ENCODE measurements at regions not wholly inside any gene's neighbourhood (a gene's known extent, or its start where the extent isn't known, plus 50 kb on each side); places are given as distances from the start of the nearest gene placed in this dataset.

DNA sequence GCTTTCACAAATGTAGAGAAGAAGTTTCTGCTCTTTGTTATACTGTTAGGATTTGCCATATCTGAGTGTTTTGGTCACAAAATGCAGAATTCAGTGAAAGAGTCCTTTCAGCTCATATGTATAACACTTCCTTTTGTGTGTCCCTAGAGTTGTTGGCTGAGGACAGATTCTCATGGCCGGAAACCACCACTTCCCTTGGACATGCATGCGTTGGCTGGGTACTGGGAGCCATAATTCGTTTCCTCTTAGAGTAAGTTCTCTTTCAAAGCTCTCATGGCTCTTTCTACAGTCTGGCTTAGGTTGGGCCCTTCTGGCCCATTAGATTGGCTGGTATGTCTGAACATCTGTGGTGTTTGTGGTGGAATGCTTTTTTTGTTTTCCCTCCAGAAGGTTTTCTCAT, 298.5 kb downstream of the DIPK2A start:
- peak in 1 of 2 donors; percentile 11 for DNase-seq

DNA sequence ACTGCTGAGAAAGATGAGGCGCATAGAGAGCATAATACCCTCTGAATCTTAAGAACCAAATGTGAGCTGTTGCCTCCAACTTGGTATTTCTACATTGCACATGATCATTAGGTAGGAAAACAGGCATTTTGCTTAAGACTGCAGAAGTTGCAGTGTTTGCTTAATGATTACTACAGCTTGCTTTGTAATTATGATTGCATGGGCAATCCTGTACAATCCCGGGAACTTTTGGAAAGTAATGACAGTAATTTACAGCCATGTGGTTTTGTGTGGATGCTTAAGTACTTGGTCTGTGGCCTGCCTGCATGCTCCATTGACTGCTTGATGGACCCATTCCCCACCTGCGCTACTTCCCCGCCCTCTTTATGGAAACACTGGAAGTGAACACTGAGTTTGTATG, 301.1 kb downstream of the DIPK2A start:
- 70 to 80% (median 73%) methylated on average over 4 of the region's 4 CpGs for WGBS, 3 donors
- Histone ChIP-seq H3K4me1 (no peaks in the 10 kb centered on the region), H3K27ac (no peak overlapping the region), H3K36me3 (ENCODE audit: insufficient read depth in 1 of 2, low read depth in 1 of 2) (no peaks in the 10 kb centered on the region), H3K4me3 (no peak overlapping the region), H3K27me3 (ENCODE audit: insufficient read depth in 3 of 3, low read length in 2 of 3) (no peaks in the 10 kb centered on the region), H3K9me3 (no peaks in the 10 kb centered on the region)
- TF ChIP-seq, protein P1, sequence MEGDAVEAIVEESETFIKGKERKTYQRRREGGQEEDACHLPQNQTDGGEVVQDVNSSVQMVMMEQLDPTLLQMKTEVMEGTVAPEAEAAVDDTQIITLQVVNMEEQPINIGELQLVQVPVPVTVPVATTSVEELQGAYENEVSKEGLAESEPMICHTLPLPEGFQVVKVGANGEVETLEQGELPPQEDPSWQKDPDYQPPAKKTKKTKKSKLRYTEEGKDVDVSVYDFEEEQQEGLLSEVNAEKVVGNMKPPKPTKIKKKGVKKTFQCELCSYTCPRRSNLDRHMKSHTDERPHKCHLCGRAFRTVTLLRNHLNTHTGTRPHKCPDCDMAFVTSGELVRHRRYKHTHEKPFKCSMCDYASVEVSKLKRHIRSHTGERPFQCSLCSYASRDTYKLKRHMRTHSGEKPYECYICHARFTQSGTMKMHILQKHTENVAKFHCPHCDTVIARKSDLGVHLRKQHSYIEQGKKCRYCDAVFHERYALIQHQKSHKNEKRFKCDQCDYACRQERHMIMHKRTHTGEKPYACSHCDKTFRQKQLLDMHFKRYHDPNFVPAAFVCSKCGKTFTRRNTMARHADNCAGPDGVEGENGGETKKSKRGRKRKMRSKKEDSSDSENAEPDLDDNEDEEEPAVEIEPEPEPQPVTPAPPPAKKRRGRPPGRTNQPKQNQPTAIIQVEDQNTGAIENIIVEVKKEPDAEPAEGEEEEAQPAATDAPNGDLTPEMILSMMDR (IDR thresholded peaks at IDR 0.05): no peak
- DNase-seq (no peak), ATAC-seq (no peak)
- intact Hi-C loops (cut with DNase I): no loop called here

More for the DNA sequence above, 298.5 kb downstream of the DIPK2A start:
- no peaks in the 10 kb centered on the region for H3K9me3 ChIP-seq
- TF ChIP-seq, protein P1 (IDR thresholded peaks at IDR 0.05): no peak
- H3K27me3 ChIP-seq (ENCODE audit: insufficient read depth in 3 of 3, low read length in 2 of 3): no peaks in the 10 kb centered on the region
- ATAC-seq: no peak
- H3K4me1 ChIP-seq: no peaks in the 10 kb centered on the region
- H3K36me3 ChIP-seq (ENCODE audit: insufficient read depth in 1 of 2, low read depth in 1 of 2): no peaks in the 10 kb centered on the region
- 68 to 82% (median 78%) methylated on average over 3 of the region's 3 CpGs for WGBS, 3 donors
- H3K4me3 ChIP-seq: no peak overlapping the region
- no peak overlapping the region for H3K27ac ChIP-seq
- intact Hi-C loops (cut with DNase I): no loop called here

DNA sequence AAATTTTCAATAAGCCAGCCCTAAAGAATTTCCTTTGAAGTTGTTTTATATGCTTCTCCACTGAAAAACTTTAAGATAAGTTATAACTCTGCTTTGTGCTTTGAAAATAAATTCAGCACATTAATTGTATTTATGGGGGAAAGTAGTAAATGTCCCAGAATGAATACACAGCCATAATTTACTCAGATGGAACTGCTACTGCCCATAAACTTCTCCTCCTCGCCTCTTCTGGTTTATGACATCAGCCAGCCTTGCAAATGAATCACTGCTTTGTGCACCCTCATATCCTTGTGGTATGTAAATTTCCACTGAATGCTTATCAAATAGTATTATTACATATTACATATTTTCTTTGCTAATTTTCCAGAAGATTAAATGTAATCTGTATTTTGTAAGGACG, 302.0 kb downstream of the DIPK2A start:
- TF ChIP-seq, protein P1 (IDR thresholded peaks at IDR 0.05): no peak
- Histone ChIP-seq H3K9me3 (no peaks in the 10 kb centered on the region), H3K4me1 (no peaks in the 10 kb centered on the region), H3K27me3 (ENCODE audit: insufficient read depth in 3 of 3, low read length in 2 of 3) (no peaks in the 10 kb centered on the region), H3K27ac (no peak overlapping the region), H3K4me3 (no peak overlapping the region), H3K36me3 (ENCODE audit: insufficient read depth in 1 of 2, low read depth in 1 of 2) (no peaks in the 10 kb centered on the region)
- ATAC-seq (no peak), DNase-seq (no peak)
- 60 to 67% (median 67%) methylated on average over 2 of the region's 2 CpGs for WGBS, 3 donors
- intact Hi-C loops (cut with DNase I): no loop called here

DNA sequence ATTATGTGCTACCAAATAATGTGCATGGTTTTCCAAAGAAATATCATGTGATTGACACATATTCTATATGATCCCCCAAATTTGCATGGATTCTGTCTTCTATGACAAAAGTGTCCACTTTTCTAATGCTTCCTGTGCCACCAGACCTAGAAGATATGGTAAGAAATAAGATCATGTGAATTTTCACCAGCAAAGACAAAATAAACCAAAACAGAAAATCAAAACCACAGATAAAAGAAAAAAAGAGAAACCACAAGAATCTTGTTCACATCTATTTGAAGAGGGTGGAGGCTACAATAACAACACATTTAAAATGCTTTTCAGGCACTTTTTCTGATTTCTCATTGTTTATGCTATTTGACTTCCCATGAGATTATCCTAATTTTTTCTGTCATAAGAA, 303.4 kb downstream of the DIPK2A start:
- Histone ChIP-seq H3K36me3 (ENCODE audit: insufficient read depth in 1 of 2, low read depth in 1 of 2) (no peaks in the 10 kb centered on the region), H3K4me3 (no peak overlapping the region), H3K4me1 (no peaks in the 10 kb centered on the region), H3K27me3 (ENCODE audit: insufficient read depth in 3 of 3, low read length in 2 of 3) (no peaks in the 10 kb centered on the region), H3K9me3 (no peaks in the 10 kb centered on the region), H3K27ac (no peak overlapping the region)
- ATAC-seq: no peak
- TF ChIP-seq, protein P1 (IDR thresholded peaks at IDR 0.05): no peak
- DNase-seq: no peak
- intact Hi-C loops (cut with DNase I): no loop called here

DNA sequence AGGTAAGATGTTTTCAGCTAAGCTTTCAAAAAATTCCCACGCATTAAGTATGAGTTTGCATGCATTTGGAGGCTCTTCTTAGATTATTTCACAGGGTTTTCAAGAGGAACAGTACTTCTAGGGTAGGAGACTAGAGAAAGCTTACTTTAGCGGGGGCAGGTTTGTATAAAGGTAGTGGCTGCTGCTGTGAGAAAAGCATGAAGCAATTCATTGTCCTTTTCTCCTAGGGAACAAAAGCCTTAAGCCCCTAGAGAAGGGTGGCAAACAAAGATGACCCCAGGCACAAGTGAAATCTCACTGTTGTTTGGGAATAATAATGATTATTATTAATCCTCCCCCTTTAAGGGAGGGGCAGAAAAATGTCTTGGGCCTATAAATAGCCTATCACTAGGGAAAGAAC, 310.7 kb downstream of the DIPK2A start:
- no peaks in the 10 kb centered on the region for H3K27me3 ChIP-seq (ENCODE audit: insufficient read depth in 3 of 3, low read length in 2 of 3)
- no peaks in the 10 kb centered on the region for H3K4me1 ChIP-seq
- TF ChIP-seq, protein P1 (IDR thresholded peaks at IDR 0.05): no peak
- ATAC-seq (no peak), DNase-seq (no peak)
- H3K4me3 ChIP-seq: no peak overlapping the region
- no peaks in the 10 kb centered on the region for H3K9me3 ChIP-seq
- intact Hi-C loops (cut with DNase I): no loop called here
- no peak overlapping the region for H3K27ac ChIP-seq
- WGBS, 3 donors: 89 to 93% (median 92%) methylated on average over 2 of the region's 2 CpGs
- no peaks in the 10 kb centered on the region for H3K36me3 ChIP-seq (ENCODE audit: insufficient read depth in 1 of 2, low read depth in 1 of 2)
